Stomach (tissue), 8 donors: ENCODE measurements at regions not wholly inside any gene's neighbourhood (a gene's known extent, or its start where the extent isn't known, plus 50 kb on each side); places are given as distances from the start of the nearest gene placed in this dataset.
A peak's percentile ranks its signal among the peaks of the same experiment; 100 is the strongest.

Source experiments
- DNase-seq, 2 donors: peaks; one replicate each; pipeline versions ENCODE4 v3.0.0 to v3.0.0-alpha.2; 2013 to 2019
- H3K27ac ChIP-seq, 5 donors: fragments of 200-600 bp in 4 of 5; sonication (generic) in 4 of 5; one replicate each; pipeline ENCODE4 v1.5.1; 2013 to 2019; ENCODE audit warnings: mild to moderate bottlenecking in 1 of 5, moderate library complexity in 1 of 5
- H3K27me3 ChIP-seq, 3 donors: fragments of 200-600 bp; sonication (generic); one replicate each; pipeline ENCODE4 v1.5.1; 2017 to 2019; ENCODE audit warnings: mixed run types in 1 of 3
- H3K36me3 ChIP-seq, 4 donors: fragments of 200-600 bp; sonication (generic); 1 replicate in 3 of 4; 2 replicates in 1 of 4; pipeline ENCODE4 v1.5.1; 2016 to 2019
- H3K4me1 ChIP-seq, 4 donors: fragments of 200-600 bp; sonication (generic); one replicate each; pipeline ENCODE4 v1.5.1; 2016 to 2019
- H3K4me3 ChIP-seq, 4 donors: fragments of 200-600 bp; sonication (generic) in 3 of 4; one replicate each; pipeline ENCODE4 v1.5.1; 2016 to 2019; ENCODE audit warnings: mild to moderate bottlenecking in 1 of 4
- H3K9me3 ChIP-seq, 4 donors: fragments of 200-600 bp; sonication (generic); one replicate each; pipeline ENCODE4 v1.5.1; 2016 to 2019
- CTCF ChIP-seq, 7 experiments: fragments of 450-650 bp in 4 of 7; fragments of 200-600 bp in 3 of 7; sonication (generic) in 3 of 7; IDR thresholded peaks; one replicate each; pipeline ENCODE4 v1.5.1; 2016 to 2019; ENCODE audit warnings: antibody characterized with exemption in 7 of 7, control low read depth in 2 of 7, mild to moderate bottlenecking in 1 of 7
- EP300 ChIP-seq: sonication (generic); formaldehyde crosslinking; IDR thresholded peaks from one replicate; pipeline ENCODE4 v1.6.1; 2017; ENCODE audit warnings: antibody characterized with exemption
- POLR2A ChIP-seq, 4 donors: fragments of 450-650 bp; IDR thresholded peaks; one replicate each; pipeline ENCODE4 v1.6.1; 2016; ENCODE audit warnings: antibody characterized with exemption in 4 of 4, control low read depth in 2 of 4, mild to moderate bottlenecking in 1 of 4, moderate library complexity in 1 of 4
- POLR2AphosphoS5 ChIP-seq, 3 donors: sonication (generic); formaldehyde crosslinking; IDR thresholded peaks; one replicate each; pipeline ENCODE4 v1.6.1; 2016; ENCODE audit warnings: antibody characterized with exemption in 3 of 3
- WGBS, 5 donors: extraction: QIAGEN DNeasy Blood & Tissue Kit in 3 of 5; methylation state at CpG; one replicate each; pipeline versions ENCODE4 v1.1.5 to v1.1.7; 2013 to 2018; 5-methylcytosine and 5-hydroxymethylcytosine counted together
- intact Hi-C: fragments of 100-400 bp; cut with DNase I; formaldehyde crosslinking; loops from one replicate; pipeline ENCODE4 v1.15.1; 2023; ENCODE audit warnings: low total_unique reads
- donor health status: healthy with polysubstance abuse.
- donor health status: Bipolar disorder and iron deficiency.
- donor health status: healthy.

- Histone ChIP-seq H3K9me3 (peaks cover 0 to 2% (median 0%) of the 10 kb centered on the region in 4 donors), H3K4me3 (no peak overlapping the region), H3K36me3 (no peaks in the 10 kb centered on the region), H3K27me3 (peaks cover 0 to 21% (median 0%) of the 10 kb centered on the region in 3 donors), H3K4me1 (no peaks in the 10 kb centered on the region), H3K27ac (no peak overlapping the region)
- 57 to 74% (median 68%) methylated on average over 4 of the region's 4 CpGs for WGBS, 5 donors
- TF ChIP-seq POLR2A (IDR thresholded peaks at IDR 0.05): no peak
- TF ChIP-seq CTCF (IDR thresholded peaks at IDR 0.05): no peak
- no peak for TF ChIP-seq POLR2AphosphoS5 (IDR thresholded peaks at IDR 0.05)
- no peak for TF ChIP-seq EP300
- intact Hi-C loops: no loop called here
- no peak for DNase-seq
Measured at GRCh38 chr1:50285994-50286393, 137.2 kb downstream of the DMRTA2 start.

- Histone ChIP-seq H3K27me3 (peaks cover 0 to 62% (median 6%) of the 10 kb centered on the region in 3 donors), H3K9me3 (peaks cover 0 to 6% (median 0%) of the 10 kb centered on the region in 4 donors), H3K27ac (no peak overlapping the region), H3K4me3 (no peak overlapping the region), H3K4me1 (no peaks in the 10 kb centered on the region), H3K36me3 (no peaks in the 10 kb centered on the region)
- peak in 1 of 2 donors; percentile 68 for DNase-seq
- intact Hi-C loops: no loop called here
- WGBS, 5 donors: 15 to 19% (median 16%) methylated on average over 7 of the region's 7 CpGs
- TF ChIP-seq CTCF (IDR thresholded peaks at IDR 0.05) (no peak), EP300 (no peak), POLR2A (IDR thresholded peaks at IDR 0.05) (no peak), POLR2AphosphoS5 (IDR thresholded peaks at IDR 0.05) (no peak)
Measured at GRCh38 chr1:50279622-50280330, 143.5 kb downstream of the DMRTA2 start.

GRCh38 chr1:50278961-50279360 lies 144.3 kb downstream of the DMRTA2 start:
- intact Hi-C loops: no loop called here
- Histone ChIP-seq H3K4me3 (no peak overlapping the region), H3K27me3 (peaks cover 0 to 58% (median 6%) of the 10 kb centered on the region in 3 donors), H3K9me3 (peaks cover 0 to 6% (median 0%) of the 10 kb centered on the region in 4 donors), H3K27ac (no peak overlapping the region), H3K4me1 (no peaks in the 10 kb centered on the region), H3K36me3 (no peaks in the 10 kb centered on the region)
- WGBS, 5 donors: 37 to 46% (median 44%) methylated on average over 3 of the region's 3 CpGs
- TF ChIP-seq POLR2A (IDR thresholded peaks at IDR 0.05) (no peak), CTCF (IDR thresholded peaks at IDR 0.05) (no peak), POLR2AphosphoS5 (IDR thresholded peaks at IDR 0.05) (no peak), EP300 (no peak)
- DNase-seq: no peak

GRCh38 chr1:50278410-50278809 lies 144.8 kb downstream of the DMRTA2 start:
- Histone ChIP-seq H3K4me3 (no peak overlapping the region), H3K36me3 (no peaks in the 10 kb centered on the region), H3K4me1 (no peaks in the 10 kb centered on the region), H3K27me3 (peaks cover 0 to 57% (median 6%) of the 10 kb centered on the region in 3 donors), H3K27ac (no peak overlapping the region), H3K9me3 (peaks cover 0 to 6% (median 0%) of the 10 kb centered on the region in 4 donors)
- intact Hi-C loops: no loop called here
- 44 to 67% (median 54%) methylated on average over 7 of the region's 7 CpGs for WGBS, 5 donors
- no peak for DNase-seq
- TF ChIP-seq CTCF (IDR thresholded peaks at IDR 0.05) (no peak), EP300 (no peak), POLR2AphosphoS5 (IDR thresholded peaks at IDR 0.05) (no peak), POLR2A (IDR thresholded peaks at IDR 0.05) (no peak)
